Posterior cingulate gyrus (tissue), 11 donors: ENCODE measurements at regions not wholly inside any gene's neighbourhood (a gene's known extent, or its start where the extent isn't known, plus 50 kb on each side); places are given as distances from the start of the nearest gene placed in this dataset.
"Not testable (repeated sequence)": the region's sequence is repeated elsewhere in the genome, so short reads cannot be mapped to it uniquely, and the experiment has no call there.

Experiments used
- DNase-seq, 10 donors: peaks; one replicate each; pipeline versions ENCODE4 v3.0.0 to v3.0.0-alpha.2; 2020 to 2021; ENCODE audit warnings: mixed read lengths in 3 of 10
- intact Hi-C: fragments of 100-400 bp; cut with DNase I; formaldehyde crosslinking; loops from one replicate; pipeline ENCODE4 v1.15.1; 2023

GRCh38 chr4:3376266-3376665, 65.5 kb upstream of the HGFAC start:
- intact Hi-C loops, result no loop called here
- peak in 1 of 10 donors; percentile 28 for DNase-seq

GRCh38 chr4:3377557-3377956, 64.2 kb upstream of the HGFAC start:
- no peak for DNase-seq
- intact Hi-C loops, result no loop called here

- peak in 1 of 10 donors; percentile 23 for DNase-seq
- intact Hi-C loops, result not testable (repeated sequence)
These were observed 61.4 kb upstream of the HGFAC start for GRCh38 chr4:3380336-3380735.

GRCh38 chr4:3381208-3381607, 60.6 kb upstream of the HGFAC start:
- DNase-seq, intact Hi-C loops: not testable (repeated sequence)

GRCh38 chr4:3382251-3382650, 59.5 kb upstream of the HGFAC start:
- intact Hi-C loops, result no loop called here
- peak in 1 of 10 donors; percentile 38 for DNase-seq

GRCh38 chr4:3384391-3384770, 57.4 kb upstream of the HGFAC start:
- DNase-seq, result peak in 1 of 10 donors; percentile 46
- intact Hi-C loops, result no loop called here

- DNase-seq, result peak in 2 of 10 donors; percentile 83 to 88
These were observed 56.7 kb upstream of the HGFAC start for GRCh38 chr4:3384771-3385710.

GRCh38 chr4:3385711-3386420, 55.9 kb upstream of the HGFAC start:
- intact Hi-C loops, result no loop called here
- peak in 2 of 10 donors; percentile 26 to 82 for DNase-seq

More at GRCh38 chr4:3384771-3385710, 56.7 kb upstream of the HGFAC start:
- intact Hi-C loops, result no loop called here

- intact Hi-C loops, result no loop called here
- DNase-seq, result peak in 1 of 10 donors; percentile 76
These were observed 55.2 kb upstream of the HGFAC start for GRCh38 chr4:3386526-3386925.

GRCh38 chr4:3387154-3387942, 54.4 kb upstream of the HGFAC start:
- intact Hi-C loops, result no loop called here
- peak in 2 of 10 donors; percentile 75 to 77 for DNase-seq

GRCh38 chr4:3387943-3388361, 53.8 kb upstream of the HGFAC start:
- peak in 6 of 10 donors; percentile 65 to 92 (median 78) for DNase-seq
- intact Hi-C loops, result no loop called here

- intact Hi-C loops, result no loop called here
- peak in 2 of 10 donors; percentile 27 to 75 for DNase-seq
These were observed 53.1 kb upstream of the HGFAC start for GRCh38 chr4:3388471-3389232.

- peak in 2 of 10 donors; percentile 65 to 74 for DNase-seq
- intact Hi-C loops, result no loop called here
These were observed 52.2 kb upstream of the HGFAC start for GRCh38 chr4:3389233-3390215.

GRCh38 chr4:3390288-3390811, 51.4 kb upstream of the HGFAC start:
- DNase-seq, result peak in 3 of 10 donors; percentile 70 to 88 (median 77)
- intact Hi-C loops, result no loop called here

- DNase-seq, result peak in 1 of 10 donors; percentile 44
- intact Hi-C loops, result no loop called here
These were observed 50.3 kb upstream of the HGFAC start for GRCh38 chr4:3391422-3391821.
